BLaER1 (cell line): ENCODE measurements at regions not wholly inside any gene's neighbourhood (a gene's known extent, or its start where the extent isn't known, plus 50 kb on each side); places are given as distances from the start of the nearest gene placed in this dataset.
"Not testable (repeated sequence)": the region's sequence is repeated elsewhere in the genome, so short reads cannot be mapped to it uniquely, and the experiment has no call there.

Source experiments
- H3K27ac ChIP-seq: shearing (Covaris generic); formaldehyde crosslinking; 2 replicates; pipeline ENCODE4 v1.8.1; 2022
- H3K27me3 ChIP-seq: shearing (Covaris generic); formaldehyde crosslinking; 2 replicates; pipeline ENCODE4 v1.8.1; 2022
- H3K36me3 ChIP-seq: shearing (Covaris generic); formaldehyde crosslinking; 2 replicates; pipeline ENCODE4 v1.8.1; 2022
- H3K4me1 ChIP-seq: shearing (Covaris generic); formaldehyde crosslinking; 2 replicates; pipeline ENCODE4 v1.8.1; 2022
- H3K4me2 ChIP-seq: shearing (Covaris generic); formaldehyde crosslinking; 2 replicates; pipeline ENCODE4 v1.8.1; 2022
- H3K4me3 ChIP-seq: shearing (Covaris generic); formaldehyde crosslinking; 2 replicates; pipeline ENCODE4 v1.8.1; 2022
- H3K9ac ChIP-seq: shearing (Covaris generic); formaldehyde crosslinking; 2 replicates; pipeline ENCODE4 v1.8.1; 2022
- H3K9me3 ChIP-seq: shearing (Covaris generic); formaldehyde crosslinking; 2 replicates; pipeline ENCODE4 v1.8.1; 2022
- H4K20me1 ChIP-seq: shearing (Covaris generic); formaldehyde crosslinking; 2 replicates; pipeline ENCODE4 v1.8.1; 2022
- Cebpa-rat ChIP-seq: shearing (Covaris generic); IDR thresholded peaks from 2 replicates; pipeline ENCODE4 v1.8.1; 2022

DNA sequence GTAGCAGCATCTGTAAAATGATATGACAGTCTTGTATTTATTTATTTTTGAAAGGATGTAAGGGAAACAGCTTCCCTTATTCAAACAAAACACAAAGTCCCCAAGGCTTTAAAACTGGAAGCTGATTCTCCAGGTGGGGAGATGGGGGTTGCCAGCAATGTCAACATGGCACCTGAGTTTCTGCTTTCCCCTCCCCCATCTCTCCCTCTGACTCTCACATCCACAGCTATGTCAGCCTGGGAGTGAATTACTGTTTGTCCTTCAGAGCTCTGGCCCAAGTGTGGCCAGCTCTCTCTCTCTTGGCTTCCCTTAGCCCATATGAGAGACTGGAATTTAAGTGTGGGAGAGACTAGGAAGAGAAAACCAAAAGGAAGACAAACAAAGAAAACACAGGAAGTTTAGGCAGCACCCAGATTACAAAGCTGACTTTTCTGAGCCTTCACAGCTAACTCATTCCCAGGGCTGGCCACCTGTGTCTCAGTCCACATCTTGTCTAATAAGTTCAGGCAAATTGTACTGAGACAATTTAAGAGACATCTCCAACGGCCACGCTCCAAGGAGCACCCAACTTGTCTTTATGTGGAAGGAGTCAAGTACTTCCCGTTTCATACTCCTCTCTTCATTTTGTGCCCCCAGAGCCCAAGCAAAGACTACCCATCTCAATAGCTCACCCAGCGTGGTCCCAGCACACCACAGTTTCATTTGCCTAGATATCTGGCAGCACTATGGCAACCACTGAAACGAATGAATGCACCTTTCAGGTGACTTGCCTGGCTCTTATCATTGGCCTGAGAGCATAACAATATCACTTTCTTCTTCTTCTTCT is 69.2 kb downstream of the SOX9 start:
- Histone ChIP-seq H3K27ac (no peak overlapping the region), H4K20me1 (no peaks in the 10 kb centered on the region), H3K9ac (no peak overlapping the region), H3K4me3 (no peak overlapping the region), H3K36me3 (no peaks in the 10 kb centered on the region), H3K9me3 (no peaks in the 10 kb centered on the region), H3K27me3 (no peaks in the 10 kb centered on the region), H3K4me1 (peaks cover 11% of the 10 kb centered on the region; the same call in 1 of the 2 replicates), H3K4me2 (peak overlapping the region; percentile 0; the same call in 1 of the 2 replicates)
- no peak for TF ChIP-seq Cebpa-rat

DNA sequence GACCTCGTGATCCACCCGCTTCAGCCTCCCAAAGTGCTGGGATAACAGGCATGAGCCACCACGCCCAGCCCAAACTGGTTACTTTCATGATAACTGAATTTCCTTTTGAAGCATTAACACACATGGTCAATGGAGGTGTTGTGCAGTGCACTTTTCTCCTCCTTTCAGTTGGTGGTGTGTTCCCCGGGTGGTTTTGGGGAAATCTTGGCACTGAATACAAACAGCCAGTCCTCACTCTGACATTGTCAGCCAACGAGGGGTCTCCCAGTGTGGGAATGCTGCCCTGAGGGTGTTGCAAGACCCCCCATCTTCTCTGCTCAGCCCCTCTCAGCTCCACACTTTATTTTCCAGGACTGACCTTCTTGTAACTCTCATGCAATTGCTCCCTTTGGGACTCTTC is 70.5 kb downstream of the SOX9 start:
- no peak overlapping the region for H3K9ac ChIP-seq
- TF ChIP-seq Cebpa-rat = no peak
- peaks cover 11% of the 10 kb centered on the region; the same call in 1 of the 2 replicates for H3K4me1 ChIP-seq
- no peaks in the 10 kb centered on the region for H3K27me3 ChIP-seq
- no peak overlapping the region for H3K4me3 ChIP-seq
- no peaks in the 10 kb centered on the region for H3K36me3 ChIP-seq
- peaks cover 5% of the 10 kb centered on the region; the same call in 1 of the 2 replicates for H3K9me3 ChIP-seq
- H3K27ac ChIP-seq = no peak overlapping the region
- H4K20me1 ChIP-seq = no peaks in the 10 kb centered on the region
- H3K4me2 ChIP-seq = no peak overlapping the region

DNA sequence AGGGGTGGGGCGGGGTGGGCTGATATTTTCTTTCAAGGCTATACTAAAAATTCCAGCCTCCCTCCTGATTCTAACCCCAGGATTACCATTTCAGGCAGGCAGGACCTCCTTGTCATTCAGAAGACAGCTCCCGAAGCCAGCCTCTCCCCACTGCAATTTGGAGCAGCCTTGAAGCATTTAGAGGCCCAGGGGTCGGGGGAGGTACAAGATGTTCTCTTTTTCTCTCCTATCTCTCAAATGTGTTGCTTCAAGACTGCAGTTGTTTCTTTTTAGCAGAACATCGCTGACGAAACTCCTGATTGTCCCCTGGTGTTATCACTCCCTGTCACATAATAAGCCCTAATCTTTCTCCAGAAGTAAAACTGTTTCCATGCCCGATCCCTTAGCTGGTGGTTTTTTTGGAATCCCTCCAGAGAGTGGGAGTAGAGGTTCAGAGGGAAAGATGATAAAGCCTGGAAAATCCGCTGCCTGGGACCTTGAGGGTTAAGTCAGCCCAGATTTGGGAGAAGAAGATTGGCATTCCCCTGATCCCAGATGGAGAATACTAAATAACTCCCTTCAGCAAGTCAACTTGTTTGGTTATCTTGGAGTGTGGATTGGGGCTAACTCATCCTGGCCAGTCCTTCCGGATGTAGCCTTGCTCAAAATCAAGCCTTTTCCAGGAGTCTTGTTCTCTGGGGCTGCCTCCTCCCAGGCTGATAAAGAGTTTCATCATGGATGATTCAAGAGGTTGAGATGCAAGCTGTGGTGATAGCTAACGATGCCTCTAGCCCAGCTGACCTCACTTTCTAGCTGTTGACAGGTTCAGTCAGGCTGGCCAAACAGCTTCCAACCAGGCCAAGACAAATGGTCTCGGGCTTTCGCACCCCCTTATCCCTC is 71.3 kb downstream of the SOX9 start:
- peaks cover 11% of the 10 kb centered on the region; the same call in 1 of the 2 replicates for H3K4me1 ChIP-seq

DNA sequence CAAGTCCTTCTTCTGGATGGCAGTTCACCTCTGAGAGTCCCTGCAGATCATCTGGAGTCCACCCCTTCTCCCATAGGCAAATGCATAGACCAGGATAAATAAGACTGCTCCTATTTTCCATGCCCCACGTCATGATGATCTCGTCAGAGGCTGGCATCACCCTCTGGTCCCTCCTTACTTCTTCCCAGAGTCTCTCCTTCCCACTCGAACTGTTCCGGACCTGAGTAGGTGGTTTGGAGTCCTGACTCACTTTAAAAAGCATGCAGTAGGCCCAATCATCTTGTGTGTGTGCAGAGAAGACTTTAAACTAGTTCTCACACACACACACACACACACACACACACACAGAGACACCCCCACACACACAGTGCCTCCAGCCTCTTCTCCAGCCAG is 72.0 kb downstream of the SOX9 start:
- Histone ChIP-seq H3K9ac (no peak overlapping the region), H3K4me1 (peaks cover 11% of the 10 kb centered on the region; the same call in 1 of the 2 replicates), H3K4me3 (no peak overlapping the region), H4K20me1 (no peaks in the 10 kb centered on the region), H3K27me3 (no peaks in the 10 kb centered on the region), H3K36me3 (no peaks in the 10 kb centered on the region), H3K9me3 (peaks cover 5% of the 10 kb centered on the region), H3K27ac (no peak overlapping the region), H3K4me2 (no peak overlapping the region)
- TF ChIP-seq Cebpa-rat = no peak

More for the DNA sequence above, 71.3 kb downstream of the SOX9 start:
- no peak for TF ChIP-seq Cebpa-rat
- Histone ChIP-seq H4K20me1 (no peaks in the 10 kb centered on the region), H3K4me2 (no peak overlapping the region), H3K27me3 (no peaks in the 10 kb centered on the region), H3K9me3 (peaks cover 5% of the 10 kb centered on the region), H3K36me3 (no peaks in the 10 kb centered on the region), H3K4me3 (no peak overlapping the region), H3K27ac (no peak overlapping the region), H3K9ac (no peak overlapping the region)

DNA sequence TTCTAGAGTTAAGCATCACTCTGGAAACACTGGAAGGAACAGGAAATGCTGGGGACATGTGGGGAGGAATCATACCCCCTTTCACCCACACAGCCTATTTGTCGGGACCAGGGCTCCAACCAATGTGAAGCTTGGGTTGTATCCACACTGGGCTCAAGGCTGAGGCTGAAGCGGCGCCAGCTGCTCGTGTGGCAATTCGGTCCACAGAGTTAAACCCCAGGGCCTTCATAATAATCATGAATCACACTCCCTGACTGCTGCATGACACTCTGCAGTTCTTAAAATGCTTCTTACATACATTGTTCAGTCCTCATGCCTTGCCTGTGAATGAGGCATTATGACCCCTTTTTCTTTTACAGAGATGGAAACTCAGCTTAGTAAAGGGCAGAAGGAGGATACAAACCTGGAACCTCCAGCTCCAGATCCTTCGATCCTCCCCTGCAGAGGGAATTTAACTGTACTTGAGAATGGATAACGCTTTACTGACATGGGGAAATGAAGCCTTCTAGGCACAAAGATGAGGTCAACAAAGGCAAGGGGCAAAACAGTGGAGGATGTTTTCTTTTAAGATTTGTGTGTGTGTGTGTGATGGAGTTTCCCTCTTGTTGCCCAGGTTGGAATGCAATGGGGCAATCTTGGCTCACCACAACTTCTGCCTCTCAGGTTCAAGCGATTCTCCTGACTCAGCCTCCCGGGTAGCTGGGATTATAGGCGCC is 72.7 kb downstream of the SOX9 start:
- Histone ChIP-seq H4K20me1 (no peaks in the 10 kb centered on the region), H3K9me3 (peaks cover 5% of the 10 kb centered on the region), H3K9ac (no peak overlapping the region), H3K4me1 (peaks cover 11% of the 10 kb centered on the region; the same call in 1 of the 2 replicates), H3K4me3 (no peak overlapping the region), H3K27me3 (no peaks in the 10 kb centered on the region), H3K4me2 (no peak overlapping the region), H3K36me3 (no peaks in the 10 kb centered on the region), H3K27ac (no peak overlapping the region)
- no peak for TF ChIP-seq Cebpa-rat

DNA sequence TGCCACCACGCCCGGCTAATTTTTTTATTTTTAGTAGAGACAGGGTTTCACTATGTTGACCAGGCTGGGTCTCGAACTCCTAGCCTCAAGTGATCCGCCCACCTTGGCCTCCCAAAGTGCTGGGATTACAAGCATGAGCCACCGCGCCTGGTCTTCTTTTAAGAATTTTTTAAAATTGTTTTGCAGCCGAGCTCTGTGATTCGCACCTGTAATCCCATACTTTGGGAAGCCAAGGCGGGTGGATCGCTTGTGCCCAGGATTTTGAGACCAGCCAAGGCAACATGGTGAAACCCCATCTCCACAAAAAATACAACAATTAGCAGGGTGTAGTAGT is 73.3 kb downstream of the SOX9 start:
- H3K4me2 ChIP-seq, H3K9ac ChIP-seq, H3K4me3 ChIP-seq, H3K36me3 ChIP-seq, H4K20me1 ChIP-seq, H3K27ac ChIP-seq, H3K9me3 ChIP-seq, H3K27me3 ChIP-seq: not testable (repeated sequence)
- peaks cover 11% of the 10 kb centered on the region; the same call in 1 of the 2 replicates for H3K4me1 ChIP-seq

DNA sequence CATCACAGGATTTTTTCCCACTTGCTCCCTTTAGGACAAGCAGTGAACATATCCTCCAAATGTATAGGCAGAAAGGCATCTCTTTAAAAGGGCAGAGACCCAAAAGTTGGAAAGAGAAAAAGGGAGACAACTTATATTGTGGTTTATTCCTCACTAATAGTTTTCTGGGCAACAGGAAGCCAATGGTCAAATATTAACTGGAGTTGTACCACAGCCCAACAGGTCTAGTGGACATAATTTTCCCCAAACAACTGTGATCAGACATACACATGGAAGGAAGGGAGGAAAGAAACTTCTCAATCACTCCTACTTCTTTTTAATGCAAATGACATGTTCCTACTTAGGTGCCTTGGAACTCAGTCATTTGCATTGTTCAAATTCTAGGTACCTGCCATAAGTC is 78.4 kb downstream of the SOX9 start:
- H3K4me1 ChIP-seq = no peaks in the 10 kb centered on the region
- H3K4me2 ChIP-seq = no peak overlapping the region
- peaks cover 5% of the 10 kb centered on the region for H3K9me3 ChIP-seq
- H3K36me3 ChIP-seq = no peaks in the 10 kb centered on the region
- H3K27me3 ChIP-seq = no peaks in the 10 kb centered on the region
- no peak overlapping the region for H3K9ac ChIP-seq
- H3K27ac ChIP-seq = no peak overlapping the region
- no peak overlapping the region for H3K4me3 ChIP-seq
- no peak for TF ChIP-seq Cebpa-rat
- H4K20me1 ChIP-seq = no peaks in the 10 kb centered on the region

DNA sequence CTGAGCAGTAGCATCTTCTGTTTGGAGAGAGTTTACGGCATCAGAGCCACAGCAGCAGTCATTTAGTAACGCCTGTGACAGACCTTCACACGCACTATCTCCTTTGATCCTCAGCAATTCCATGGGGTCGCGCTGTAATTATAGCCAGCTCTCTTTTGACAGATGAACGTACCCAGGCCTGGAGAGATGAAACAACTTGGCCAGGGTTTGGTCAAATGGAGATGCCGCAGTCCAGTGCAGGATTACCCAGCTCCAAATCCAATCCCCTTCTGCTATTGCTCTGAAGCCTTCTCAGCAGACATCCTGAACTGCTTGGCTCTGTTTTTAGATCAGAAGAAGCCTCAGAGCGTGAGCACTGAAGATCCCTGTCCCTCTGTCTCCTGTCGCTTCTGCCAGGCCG is 83.9 kb downstream of the SOX9 start:
- no peaks in the 10 kb centered on the region for H3K36me3 ChIP-seq
- H3K4me3 ChIP-seq = no peak overlapping the region
- H3K27me3 ChIP-seq = no peaks in the 10 kb centered on the region
- no peaks in the 10 kb centered on the region for H3K9me3 ChIP-seq
- no peak overlapping the region for H3K4me2 ChIP-seq
- H3K4me1 ChIP-seq = peaks cover 5% of the 10 kb centered on the region
- no peak overlapping the region for H3K9ac ChIP-seq
- H4K20me1 ChIP-seq = no peaks in the 10 kb centered on the region
- TF ChIP-seq Cebpa-rat = no peak
- no peak overlapping the region for H3K27ac ChIP-seq

DNA sequence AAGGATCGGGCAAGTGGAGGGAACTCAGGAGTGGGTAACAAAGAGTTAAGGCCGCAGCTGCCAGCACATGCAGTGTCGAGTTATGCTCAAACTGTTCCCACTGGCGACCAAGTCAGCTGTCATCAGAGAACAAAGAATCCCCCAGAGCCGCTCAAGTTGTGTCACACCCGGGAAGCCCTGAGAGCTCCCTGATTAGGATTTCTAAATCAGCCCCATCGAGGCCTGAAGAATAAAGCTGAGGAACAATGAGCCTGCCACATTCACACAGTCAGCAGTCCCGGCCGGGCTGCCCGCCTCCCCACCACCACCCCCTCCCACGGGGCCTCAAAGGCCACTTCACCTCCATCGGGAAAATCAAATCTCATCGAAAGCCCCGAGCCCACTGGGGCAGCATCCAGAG is 84.5 kb downstream of the SOX9 start:
- no peaks in the 10 kb centered on the region for H3K9me3 ChIP-seq

More for the DNA sequence above, 84.5 kb downstream of the SOX9 start:
- no peaks in the 10 kb centered on the region for H3K36me3 ChIP-seq
- H3K27ac ChIP-seq = no peak overlapping the region
- H3K27me3 ChIP-seq = no peaks in the 10 kb centered on the region
- H3K4me2 ChIP-seq = no peak overlapping the region
- H4K20me1 ChIP-seq = no peaks in the 10 kb centered on the region
- H3K4me1 ChIP-seq = peaks cover 5% of the 10 kb centered on the region
- no peak overlapping the region for H3K4me3 ChIP-seq
- no peak overlapping the region for H3K9ac ChIP-seq
- TF ChIP-seq Cebpa-rat = no peak
